HEK293 (cell line): ENCODE measurements at regions not wholly inside any gene's neighbourhood (a gene's known extent, or its start where the extent isn't known, plus 50 kb on each side); places are given as distances from the start of the nearest gene placed in this dataset.

ENCODE experiments used
- CTCF ChIA-PET: fragments of 350-600 bp; formaldehyde crosslinking; extraction: SDS; loops from one replicate; lab custom pipeline; 2021; ENCODE audit warnings: antibody characterized with exemption; lab: Yijun Ruan, JAX
- POLR2A ChIA-PET: fragments of 300-600 bp; formaldehyde crosslinking; extraction: SDS; loops from one replicate; lab custom pipeline; 2020; ENCODE audit warnings: antibody characterized with exemption, inconsistent platforms; lab: Yijun Ruan, JAX
- H3K27ac ChIP-seq: fragments of 200-500 bp; sonication (Bioruptor generic); 2 replicates; pipeline ENCODE4 v1.5.1; 2014; ENCODE audit warnings: low read depth, low read length, control low read depth, inconsistent platforms; ENCODE audit errors: extremely low read depth
- H3K36me3 ChIP-seq, 2 experiments: fragments of 200-500 bp in 1 of 2; sonication (Bioruptor generic) in 1 of 2; 1 replicate in 1 of 2; 2 replicates in 1 of 2; pipeline ENCODE4 v1.5.1; 2014 to 2017; ENCODE audit warnings: inconsistent platforms in 2 of 2, low read length in 2 of 2; ENCODE audit not compliant: control insufficient read depth in 2 of 2, insufficient read depth in 1 of 2
- H3K4me1 ChIP-seq: fragments of 200-500 bp; sonication (Bioruptor generic); 2 replicates; pipeline ENCODE4 v1.5.1; 2014; ENCODE audit warnings: mild to moderate bottlenecking, low read length, inconsistent platforms; ENCODE audit not compliant: control insufficient read depth, insufficient read depth
- H3K4me3 ChIP-seq: 2 replicates; pipeline ENCODE4 v1.5.1; 2011; ENCODE audit warnings: low read depth, mild to moderate bottlenecking, control low read depth, low read length, moderate library complexity
- H3K9me3 ChIP-seq: fragments of 200-500 bp; sonication (Bioruptor generic); 2 replicates; pipeline ENCODE4 v1.5.1; 2014; ENCODE audit warnings: low read depth, low read length, inconsistent platforms; ENCODE audit not compliant: control insufficient read depth, insufficient read depth
- PRDM10 ChIP-seq: fragments of 450-650 bp; formaldehyde crosslinking; IDR thresholded peaks from 2 replicates; pipeline ENCODE4 v1.5.1; 2016; ENCODE audit warnings: missing biosample characterization, missing genetic modification characterization
- REST ChIP-seq: fragments of 450-650 bp; formaldehyde crosslinking; IDR thresholded peaks from 2 replicates; pipeline ENCODE4 v1.5.1; 2016; ENCODE audit warnings: missing biosample characterization, missing genetic modification characterization
- SP3 ChIP-seq: fragments of 450-650 bp; formaldehyde crosslinking; IDR thresholded peaks from 2 replicates; pipeline ENCODE4 v1.5.1; 2016; ENCODE audit warnings: missing biosample characterization, missing genetic modification characterization
- YY2 ChIP-seq: fragments of 450-650 bp; formaldehyde crosslinking; IDR thresholded peaks from 2 replicates; pipeline ENCODE4 v1.5.1; 2016; ENCODE audit warnings: missing biosample characterization, missing genetic modification characterization
- ZNF148 ChIP-seq: fragments of 450-650 bp; formaldehyde crosslinking; IDR thresholded peaks from 2 replicates; pipeline ENCODE4 v1.5.0; 2017; ENCODE audit warnings: missing biosample characterization, missing genetic modification characterization, borderline replicate concordance
- ZNF274 ChIP-seq, 2 experiments: fragments of 200-500 bp in 1 of 2; fragments of 450-650 bp in 1 of 2; sonication (Bioruptor generic) in 1 of 2; formaldehyde crosslinking in 1 of 2; IDR thresholded peaks; 2 replicates each; pipeline versions ENCODE4 v1.5.1 to v1.6.1; 2014 to 2016; ENCODE audit warnings: borderline replicate concordance in 1 of 2, inconsistent platforms in 1 of 2, low read length in 1 of 2, missing biosample characterization in 1 of 2, missing genetic modification characterization in 1 of 2
- ZNF324 ChIP-seq: fragments of 450-650 bp; formaldehyde crosslinking; IDR thresholded peaks from 2 replicates; pipeline ENCODE4 v1.5.1; 2016; ENCODE audit warnings: missing biosample characterization, missing genetic modification characterization
- ZNF501 ChIP-seq: fragments of 450-650 bp; formaldehyde crosslinking; IDR thresholded peaks from 2 replicates; pipeline ENCODE4 v1.5.1; 2016; ENCODE audit warnings: missing biosample characterization, missing genetic modification characterization
- ZNF518A ChIP-seq: fragments of 450-650 bp; formaldehyde crosslinking; conservative IDR thresholded peaks from 2 replicates; pipeline ENCODE4 v1.5.1; 2016; ENCODE audit warnings: low read depth, missing biosample characterization, missing genetic modification characterization
- ZNF580 ChIP-seq: fragments of 450-650 bp; formaldehyde crosslinking; IDR thresholded peaks from 2 replicates; pipeline ENCODE4 v1.5.1; 2016; ENCODE audit warnings: missing biosample characterization, missing genetic modification characterization
- ZNF830 ChIP-seq: fragments of 450-650 bp; IDR thresholded peaks from 2 replicates; pipeline ENCODE4 v1.5.0; 2018; ENCODE audit warnings: missing biosample characterization, missing genetic modification characterization, low read depth, mild to moderate bottlenecking, moderate library complexity
- TF ChIP-seq, protein P1 (sequence below): fragments of 450-650 bp; formaldehyde crosslinking; IDR thresholded peaks from 2 replicates; pipeline ENCODE4 v1.5.1; 2017; ENCODE audit warnings: missing biosample characterization, missing genetic modification characterization

DNA sequence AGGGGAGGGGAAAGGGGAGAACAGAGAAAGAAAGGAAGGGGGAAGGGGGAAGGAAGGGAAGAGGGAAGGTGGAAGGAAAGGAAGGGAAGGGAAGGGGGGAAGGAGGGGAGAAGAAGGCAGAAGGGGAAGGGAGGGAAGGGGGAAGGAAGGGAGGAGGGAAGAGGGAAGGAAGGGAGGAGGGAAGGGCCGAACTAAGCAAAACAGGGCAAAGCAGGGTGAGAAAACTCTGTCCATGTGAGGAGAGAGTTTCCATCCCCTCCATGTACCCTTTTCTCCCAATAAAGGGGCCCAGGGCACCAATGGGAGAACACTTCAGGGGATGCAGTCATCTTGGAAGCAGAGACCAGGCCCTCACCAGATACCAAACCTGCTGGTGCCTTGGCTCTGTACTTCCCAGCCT, 256.8 kb upstream of the CDH5 start:
- CTCF ChIA-PET, result no interaction called here
- Histone ChIP-seq H3K27ac (no peak overlapping the region), H3K4me1 (no peaks in the 10 kb centered on the region)
- TF ChIP-seq ZNF324 (tag by site-specific recombination) (no peak), REST (no peak), ZNF518A (no peak), ZNF501 (no peak), PRDM10 (tag by site-specific recombination) (no peak), SP3 (tag by site-specific recombination) (no peak), ZNF148 (no peak), ZNF580 (tag by site-specific recombination) (no peak), ZNF274 (IDR thresholded peaks at IDR 0.05; ENCODE audit: low read length) (no peak), ZNF274 (tag by site-specific recombination; IDR thresholded peaks at IDR 0.05; ENCODE audit: borderline replicate concordance) (no peak), YY2 (tag by site-specific recombination) (no peak), ZNF830 (no peak)
- TF ChIP-seq, protein P1, sequence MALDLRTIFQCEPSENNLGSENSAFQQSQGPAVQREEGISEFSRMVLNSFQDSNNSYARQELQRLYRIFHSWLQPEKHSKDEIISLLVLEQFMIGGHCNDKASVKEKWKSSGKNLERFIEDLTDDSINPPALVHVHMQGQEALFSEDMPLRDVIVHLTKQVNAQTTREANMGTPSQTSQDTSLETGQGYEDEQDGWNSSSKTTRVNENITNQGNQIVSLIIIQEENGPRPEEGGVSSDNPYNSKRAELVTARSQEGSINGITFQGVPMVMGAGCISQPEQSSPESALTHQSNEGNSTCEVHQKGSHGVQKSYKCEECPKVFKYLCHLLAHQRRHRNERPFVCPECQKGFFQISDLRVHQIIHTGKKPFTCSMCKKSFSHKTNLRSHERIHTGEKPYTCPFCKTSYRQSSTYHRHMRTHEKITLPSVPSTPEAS, result no peak
- TF ChIP-seq, all 188 proteins: peak for 0
- Histone ChIP-seq H3K9me3 (no peaks in the 10 kb centered on the region), H3K4me3 (no peak overlapping the region), H3K36me3 (no peaks in the 10 kb centered on the region)
- POLR2A ChIA-PET, result no interaction called here
